GM21367 (cell line): ENCODE measurements at regions not wholly inside any gene's neighbourhood (a gene's known extent, or its start where the extent isn't known, plus 50 kb on each side); places are given as distances from the start of the nearest gene placed in this dataset.
A peak's percentile ranks its signal among the peaks of the same experiment; 100 is the strongest.
"Not testable (repeated sequence)": the region's sequence is repeated elsewhere in the genome, so short reads cannot be mapped to it uniquely, and the experiment has no call there.

Source experiments
- ATAC-seq: cut with Tn5 transposase; IDR thresholded peaks from one replicate; pipeline ENCODE4 v1.9.1; 2021; ENCODE audit not compliant: unreplicated experiment

- ATAC-seq = no peak
These were observed 940.2 kb upstream of the MDGA2 start for GRCh38 chr14:48615618-48616017.

GRCh38 chr14:48614003-48614402, 938.6 kb upstream of the MDGA2 start:
- ATAC-seq = no peak

GRCh38 chr14:48606960-48607359, 931.6 kb upstream of the MDGA2 start:
- ATAC-seq = not testable (repeated sequence)

GRCh38 chr14:48598458-48598857, 923.1 kb upstream of the MDGA2 start:
- ATAC-seq = no peak

GRCh38 chr14:48586099-48586498, 910.7 kb upstream of the MDGA2 start:
- ATAC-seq = no peak

DNA sequence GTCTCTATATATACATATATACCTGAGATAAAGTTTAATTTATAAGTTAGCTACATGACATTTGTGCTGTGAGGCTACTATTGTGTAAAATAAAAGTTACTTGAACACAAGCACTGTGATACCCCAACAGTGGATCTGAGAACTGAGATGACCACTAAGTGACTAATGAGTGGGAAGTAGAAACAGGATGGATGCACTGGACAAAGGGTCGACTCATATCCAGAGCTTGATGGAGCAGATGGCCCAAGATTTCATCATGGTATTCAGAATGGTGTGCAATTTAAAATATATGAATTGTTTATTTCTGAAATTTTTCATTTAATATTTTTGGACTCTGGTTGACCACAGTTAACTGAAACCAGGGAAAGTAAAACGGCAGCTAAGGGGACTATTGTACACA, 908.6 kb upstream of the MDGA2 start:
- ATAC-seq = peak; percentile 73

- peak; percentile 39 for ATAC-seq
These were observed 907.5 kb upstream of the MDGA2 start for GRCh38 chr14:48582938-48583337.

GRCh38 chr14:48580692-48581091, 905.3 kb upstream of the MDGA2 start:
- no peak for ATAC-seq

DNA sequence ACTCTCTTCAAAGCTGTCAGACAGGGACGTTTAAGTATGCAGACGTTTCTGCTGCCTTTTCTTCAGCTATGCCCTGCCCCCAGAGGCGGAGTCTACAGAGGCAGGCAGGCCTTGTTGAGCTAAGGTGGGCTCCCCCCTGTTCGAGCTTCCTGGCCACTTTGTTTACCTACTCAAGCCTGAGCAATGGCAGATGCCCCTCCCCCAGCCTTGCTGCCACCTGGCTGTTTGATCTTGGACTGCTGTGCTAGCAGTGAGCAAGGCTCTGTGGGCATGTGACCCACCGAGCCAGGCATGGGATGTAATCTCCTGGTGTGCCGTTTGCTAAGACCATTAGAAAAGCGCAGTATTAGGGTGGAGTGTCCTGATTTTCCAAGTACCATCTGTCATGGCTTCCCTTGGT, 900.4 kb upstream of the MDGA2 start:
- no peak for ATAC-seq

DNA sequence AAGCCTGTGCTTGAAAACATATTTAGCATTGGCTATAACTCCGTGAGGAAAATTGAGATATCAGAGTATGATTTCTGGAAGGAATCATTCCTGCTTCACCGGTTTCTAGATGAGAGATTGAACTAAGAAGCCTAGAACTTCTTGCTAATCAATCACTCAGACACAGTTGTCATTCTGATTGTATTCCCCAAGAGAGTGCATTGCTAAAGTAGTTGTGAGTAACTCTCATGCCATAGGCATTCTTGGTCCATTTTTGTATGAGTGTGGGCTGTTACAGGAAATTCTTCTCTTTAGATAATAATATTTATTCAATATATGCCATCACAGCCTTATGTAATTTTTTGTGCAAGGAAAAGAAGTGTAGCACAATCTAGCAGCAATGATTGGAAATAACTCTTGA, 893.3 kb upstream of the MDGA2 start:
- ATAC-seq = no peak

- ATAC-seq = no peak
These were observed 892.8 kb upstream of the MDGA2 start for GRCh38 chr14:48568252-48568651.

GRCh38 chr14:48563489-48563888, 888.1 kb upstream of the MDGA2 start:
- no peak for ATAC-seq

- ATAC-seq = not testable (repeated sequence)
These were observed 886.0 kb upstream of the MDGA2 start for GRCh38 chr14:48561438-48561837.

GRCh38 chr14:48560421-48560820, 885.0 kb upstream of the MDGA2 start:
- ATAC-seq = no peak

- no peak for ATAC-seq
These were observed 878.0 kb upstream of the MDGA2 start for GRCh38 chr14:48553443-48553842.

- ATAC-seq = no peak
These were observed 871.6 kb upstream of the MDGA2 start for GRCh38 chr14:48546996-48547395.

GRCh38 chr14:48537600-48537999, 862.2 kb upstream of the MDGA2 start:
- ATAC-seq = no peak

DNA sequence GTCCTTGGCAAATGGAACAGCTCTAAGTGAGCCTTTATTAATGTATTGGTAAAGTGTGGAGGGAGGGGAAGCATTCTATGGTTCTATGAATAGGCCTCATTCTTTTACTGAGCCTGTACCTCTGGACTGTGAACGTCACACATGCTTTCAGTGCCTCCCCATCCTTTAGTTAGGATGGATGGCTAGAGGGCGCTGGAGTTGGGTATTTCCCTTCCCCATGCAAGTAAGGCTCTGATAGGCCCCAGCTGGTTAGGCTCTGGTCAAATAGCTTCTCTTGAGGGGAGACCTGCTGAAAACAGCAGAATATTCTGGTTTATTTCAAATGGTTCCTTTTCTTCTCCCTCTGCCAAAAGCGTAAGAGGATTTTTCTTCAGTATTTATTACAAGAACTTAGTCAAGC, 860.9 kb upstream of the MDGA2 start:
- no peak for ATAC-seq

DNA sequence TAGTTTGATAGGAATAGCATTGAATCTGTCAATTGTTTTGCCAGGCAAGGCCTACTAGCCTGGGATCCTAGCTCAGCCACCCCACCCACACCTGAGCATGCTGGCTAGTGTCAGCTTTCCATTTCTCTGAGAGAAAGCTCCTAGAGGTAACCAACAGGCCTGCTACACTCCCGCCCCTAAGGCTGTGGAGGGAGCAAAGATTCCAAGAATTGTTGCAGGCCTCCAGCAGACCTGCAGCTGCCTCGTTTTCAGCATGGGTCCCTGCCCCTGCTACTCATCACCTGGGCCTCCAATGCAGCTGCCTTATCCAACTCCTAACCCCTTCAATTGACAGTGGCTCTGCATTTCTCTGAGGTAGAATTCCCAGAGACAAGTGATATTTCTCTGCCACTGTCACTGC, 852.4 kb upstream of the MDGA2 start:
- ATAC-seq = no peak

- no peak for ATAC-seq
These were observed 850.9 kb upstream of the MDGA2 start for GRCh38 chr14:48526307-48526706.

DNA sequence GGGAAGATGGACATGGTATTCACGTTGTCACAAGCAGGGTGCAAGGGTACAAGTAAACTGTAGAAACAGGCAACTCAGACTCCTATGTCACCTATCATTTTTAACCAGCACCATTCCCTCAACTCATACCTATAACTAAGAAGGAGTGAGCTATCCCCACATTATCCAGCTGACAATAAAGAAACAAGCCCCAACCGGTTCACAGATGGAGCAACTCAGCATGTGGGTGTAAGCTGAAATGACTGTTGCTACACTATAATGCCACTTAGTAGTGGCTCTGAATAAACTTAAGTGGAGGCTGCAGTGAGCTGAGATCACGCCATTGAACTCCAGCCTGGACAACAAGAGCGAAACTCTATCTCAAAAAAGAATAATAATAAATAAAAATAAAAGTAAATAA, 829.5 kb upstream of the MDGA2 start:
- no peak for ATAC-seq

GRCh38 chr14:48490756-48491155, 815.4 kb upstream of the MDGA2 start:
- no peak for ATAC-seq

DNA sequence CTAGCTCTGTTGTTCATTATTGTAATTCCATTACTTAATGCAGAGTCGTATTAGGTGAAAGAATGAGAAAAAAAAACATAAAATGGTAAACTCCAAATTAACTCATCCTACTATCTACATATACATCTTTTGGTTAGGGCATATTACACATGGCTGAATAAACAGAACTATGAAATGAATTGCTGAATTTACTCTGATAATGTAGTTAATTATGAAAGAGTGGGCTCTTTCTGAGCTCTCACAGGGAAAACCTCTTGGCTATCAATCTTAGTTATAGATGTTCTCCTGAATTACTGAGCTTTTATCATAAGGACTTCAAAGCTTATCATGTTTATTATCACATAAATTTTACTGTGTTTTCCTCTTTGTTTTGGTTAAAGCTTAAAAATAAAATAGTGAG, 798.5 kb upstream of the MDGA2 start:
- ATAC-seq = no peak

- no peak for ATAC-seq
These were observed 780.6 kb upstream of the MDGA2 start for GRCh38 chr14:48456051-48456450.
